ENCODE measurements at regions not wholly inside any gene's neighbourhood (a gene's known extent, or its start where the extent isn't known, plus 50 kb on each side); places are given as distances from the start of the nearest gene placed in this dataset.

- DNase-seq, result no peak
These were observed 168.2 kb upstream of the RAI14 start for GRCh38 chr5:34487956-34488355.

- no peak for DNase-seq
These were observed 167.1 kb upstream of the RAI14 start for GRCh38 chr5:34488984-34489383.

- DNase-seq, result no peak
These were observed 165.4 kb upstream of the RAI14 start for GRCh38 chr5:34490506-34491250.

DNA sequence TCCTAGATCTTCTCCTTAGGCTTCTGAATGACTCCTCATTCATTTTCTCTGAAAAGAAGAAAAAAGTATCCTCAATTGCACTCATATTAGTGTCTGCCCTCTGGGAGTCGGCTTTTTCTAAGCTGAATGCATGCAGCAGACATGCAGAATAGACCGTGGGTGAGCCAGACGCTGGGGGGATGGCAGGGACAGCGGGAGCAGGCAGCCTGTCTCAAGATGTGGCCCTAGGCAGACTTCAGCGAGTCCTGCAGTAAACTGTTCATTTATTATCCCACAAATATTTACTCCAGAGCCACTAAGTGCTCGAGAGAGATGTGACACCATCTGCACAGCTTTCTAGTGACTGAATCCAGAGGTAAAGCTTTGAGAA, 164.9 kb upstream of the RAI14 start:
- DNase-seq, result no peak

DNA sequence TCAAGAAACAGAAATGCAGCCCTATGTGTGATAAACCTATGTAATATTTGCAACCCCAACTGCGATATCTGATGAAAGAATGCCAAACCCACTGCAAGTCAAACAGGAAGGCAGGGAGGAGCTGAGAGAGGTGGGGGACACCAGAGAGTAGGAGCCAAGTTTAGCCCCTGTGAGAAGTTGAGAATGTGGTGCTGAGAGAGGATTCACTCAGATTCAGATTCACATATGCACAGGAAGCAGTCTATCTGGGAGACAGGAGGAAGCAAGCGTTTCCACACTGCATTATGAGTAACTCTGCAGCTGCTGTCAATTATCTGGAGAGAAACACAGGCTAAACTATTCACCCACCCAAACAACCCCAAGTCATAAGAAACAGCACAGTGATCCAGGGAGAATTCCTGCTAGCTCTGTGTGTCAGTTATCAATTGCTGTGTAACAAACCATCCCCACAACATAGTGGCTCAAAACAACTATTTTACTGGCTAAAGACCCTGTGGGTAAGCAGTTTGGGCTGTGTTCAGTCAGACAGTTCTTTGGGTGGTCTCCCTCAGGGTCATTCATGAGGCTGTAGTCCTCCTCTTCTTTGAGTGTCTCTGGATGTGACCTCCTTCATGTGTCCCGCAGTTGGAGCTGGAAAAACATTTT, 161.9 kb upstream of the RAI14 start:
- no peak for DNase-seq

DNA sequence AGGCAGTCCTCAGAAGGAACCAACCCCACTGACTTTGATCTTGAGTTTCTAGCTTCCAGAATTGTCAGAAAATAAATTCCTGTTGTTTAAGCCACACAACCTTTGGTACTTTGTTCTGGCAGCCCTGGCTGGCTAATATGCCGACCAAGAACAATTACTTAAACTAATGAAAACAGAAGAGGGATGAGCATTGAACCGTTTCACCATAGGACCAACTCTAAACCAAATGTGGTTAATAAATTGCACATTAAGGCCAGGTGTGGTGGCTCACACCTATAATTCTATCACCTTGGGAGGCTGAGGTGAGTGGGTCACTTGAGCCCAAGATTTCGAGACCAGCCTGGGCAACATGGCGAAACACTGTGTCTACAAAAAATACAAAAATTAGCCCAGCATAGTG, 160.9 kb upstream of the RAI14 start:
- DNase-seq, result no peak

- no peak for DNase-seq
These were observed 159.9 kb upstream of the RAI14 start for GRCh38 chr5:34496260-34496691.

DNA sequence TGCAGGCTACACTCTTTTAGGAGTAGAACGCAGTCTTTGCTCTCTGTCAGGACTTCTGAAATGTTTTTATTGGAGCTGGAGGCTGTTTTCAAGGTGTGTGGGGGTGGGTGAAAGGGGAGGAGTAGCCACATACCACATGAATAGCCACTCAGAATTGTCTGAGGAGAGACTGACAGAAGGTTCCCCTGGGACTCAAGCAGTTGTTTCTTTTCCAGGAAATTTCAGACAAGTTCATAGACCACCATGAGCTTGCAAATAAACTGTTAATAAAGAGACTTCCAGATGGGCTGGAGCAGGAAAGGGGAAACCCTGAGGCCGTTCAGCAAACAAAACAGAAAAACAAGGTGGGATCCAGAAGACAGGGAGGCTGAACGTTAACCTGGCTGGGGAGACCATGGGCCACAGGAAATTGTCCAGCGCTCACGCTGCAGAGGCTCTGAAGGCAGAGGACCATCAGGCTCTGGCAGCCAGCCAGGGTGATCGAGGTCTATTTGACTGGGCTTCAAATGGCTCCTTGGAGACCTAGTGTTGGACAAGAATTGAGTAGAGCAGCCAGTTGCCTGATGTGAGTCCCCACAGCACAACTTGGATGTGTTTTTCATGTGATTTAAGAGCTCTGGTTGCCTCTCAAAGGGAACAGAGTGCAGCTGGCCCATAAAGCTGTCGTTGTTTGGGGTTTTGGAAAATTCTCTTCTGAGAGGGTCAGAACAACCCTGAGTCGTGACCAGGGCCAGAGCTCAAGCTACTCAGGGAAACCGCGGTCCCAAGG, 159.2 kb upstream of the RAI14 start:
- no peak for DNase-seq

GRCh38 chr5:34497470-34497808, 158.7 kb upstream of the RAI14 start:
- no peak for DNase-seq

DNA sequence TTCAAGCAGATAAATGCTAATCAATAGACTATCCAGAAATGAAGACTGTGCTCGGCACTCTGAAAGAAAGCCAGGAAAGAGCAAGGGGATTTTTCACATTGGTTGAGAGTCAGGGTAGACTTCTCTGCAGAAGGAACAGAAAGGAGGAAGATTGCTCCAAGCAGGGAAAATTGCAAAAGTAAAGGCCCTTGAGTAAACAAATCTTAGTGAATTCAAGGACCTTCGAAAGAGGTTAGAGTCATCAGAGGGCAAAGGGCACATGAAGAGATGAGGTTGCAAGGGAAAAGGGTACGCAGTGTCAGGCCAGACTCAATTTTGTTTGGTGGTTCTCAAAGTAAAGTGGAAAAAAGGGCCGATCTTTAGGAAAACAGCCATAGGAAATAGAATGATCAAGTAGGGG, 157.6 kb upstream of the RAI14 start:
- DNase-seq, result no peak

DNA sequence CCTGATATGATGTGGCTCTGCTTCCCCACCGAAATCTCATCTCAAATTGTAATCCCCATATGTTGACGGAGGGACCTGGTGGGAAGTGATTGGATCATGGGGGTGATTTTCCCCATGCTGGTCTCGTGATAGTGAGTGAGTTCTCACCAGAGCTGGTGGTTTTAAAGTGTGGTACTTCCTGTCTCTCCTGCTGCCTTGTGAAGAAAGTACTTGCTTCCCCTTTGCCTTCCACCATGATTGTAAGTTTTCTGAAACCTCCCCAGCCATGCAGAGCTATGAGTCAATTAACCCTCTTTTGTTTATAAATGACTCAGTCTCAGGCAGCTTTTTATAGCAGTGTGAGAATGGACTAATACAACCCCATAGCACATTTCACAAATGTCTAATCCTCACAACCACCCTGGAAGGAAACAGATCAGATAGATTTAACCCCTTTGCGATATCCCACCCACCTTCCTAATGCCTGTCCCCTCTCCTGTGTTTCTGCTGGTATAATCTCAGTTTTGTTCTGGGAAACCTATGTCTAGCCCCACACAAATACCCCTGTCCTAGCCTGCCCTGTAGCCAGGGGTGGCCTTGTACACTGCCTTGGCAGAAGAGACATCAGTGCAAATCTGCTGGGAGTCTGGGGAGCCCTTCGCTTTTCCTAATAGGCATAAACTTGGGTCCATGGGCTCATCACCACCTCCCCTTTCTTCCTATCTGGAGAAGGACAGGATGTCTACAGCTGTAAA, 157.0 kb upstream of the RAI14 start:
- DNase-seq, result no peak

GRCh38 chr5:34500236-34500847, 155.8 kb upstream of the RAI14 start:
- DNase-seq, result no peak

DNA sequence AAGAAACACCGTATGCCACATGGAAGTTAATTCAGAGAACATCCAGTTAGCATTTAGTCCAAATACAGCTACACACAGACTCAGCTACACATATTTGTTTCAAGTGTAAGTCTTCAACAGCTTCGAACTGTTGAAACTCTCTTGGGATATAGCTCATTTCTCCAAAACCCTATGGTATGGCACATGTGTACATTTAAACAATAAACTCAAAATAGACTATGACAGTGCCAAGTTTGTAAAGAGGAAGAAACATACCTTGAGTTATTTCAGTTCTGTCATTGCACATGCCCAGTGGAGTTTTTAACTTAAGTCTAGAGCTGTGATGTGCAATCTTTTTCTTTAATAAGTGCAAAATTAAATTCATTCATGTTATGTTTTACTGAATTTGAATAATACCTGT, 155.1 kb upstream of the RAI14 start:
- DNase-seq, result no peak

DNA sequence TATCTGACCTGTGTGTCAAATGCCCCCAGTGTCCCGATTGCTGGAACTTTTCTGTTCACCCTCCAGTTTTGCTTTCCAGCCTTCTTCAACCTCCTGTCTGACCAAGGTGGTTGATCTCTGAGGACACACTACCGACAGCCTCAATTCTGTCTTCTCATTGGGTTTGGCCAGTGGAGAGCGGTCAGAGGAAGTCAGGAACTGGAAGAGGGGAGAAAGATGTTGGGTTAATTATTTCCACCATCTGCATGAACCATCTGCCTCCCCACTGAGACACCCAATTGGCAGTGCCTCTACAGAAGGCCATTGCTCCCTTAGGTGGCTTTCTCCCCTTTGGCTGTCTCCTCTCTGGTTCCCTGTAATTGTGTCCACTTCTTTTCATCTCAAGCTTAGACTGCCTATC, 154.3 kb upstream of the RAI14 start:
- DNase-seq, result no peak

DNA sequence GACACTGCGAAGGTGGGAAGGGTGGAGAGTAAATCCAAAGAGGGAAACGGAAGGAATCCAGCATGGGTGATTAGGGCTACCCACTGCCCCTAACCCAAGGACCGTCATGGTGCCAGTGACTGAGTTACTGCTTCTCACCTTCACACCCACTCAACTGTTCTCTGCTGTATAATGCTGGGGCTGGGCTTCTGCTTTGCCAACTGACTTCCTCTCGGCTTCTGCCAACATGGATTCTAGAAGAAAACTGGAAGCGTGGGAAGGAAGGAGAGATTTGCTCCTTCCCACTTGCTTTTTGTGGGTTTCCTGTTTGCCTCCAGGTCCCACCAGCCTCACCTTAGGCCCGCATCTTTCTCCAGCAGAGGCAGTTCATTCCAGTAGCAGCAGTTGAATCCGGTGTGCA, 153.5 kb upstream of the RAI14 start:
- no peak for DNase-seq

GRCh38 chr5:34503379-34504253, 152.5 kb upstream of the RAI14 start:
- no peak for DNase-seq

- no peak for DNase-seq
These were observed 151.2 kb upstream of the RAI14 start for GRCh38 chr5:34504967-34505366.

- DNase-seq, result no peak
These were observed 150.4 kb upstream of the RAI14 start for GRCh38 chr5:34505731-34506130.

- DNase-seq, result no peak
These were observed 148.2 kb upstream of the RAI14 start for GRCh38 chr5:34507933-34508332.

DNA sequence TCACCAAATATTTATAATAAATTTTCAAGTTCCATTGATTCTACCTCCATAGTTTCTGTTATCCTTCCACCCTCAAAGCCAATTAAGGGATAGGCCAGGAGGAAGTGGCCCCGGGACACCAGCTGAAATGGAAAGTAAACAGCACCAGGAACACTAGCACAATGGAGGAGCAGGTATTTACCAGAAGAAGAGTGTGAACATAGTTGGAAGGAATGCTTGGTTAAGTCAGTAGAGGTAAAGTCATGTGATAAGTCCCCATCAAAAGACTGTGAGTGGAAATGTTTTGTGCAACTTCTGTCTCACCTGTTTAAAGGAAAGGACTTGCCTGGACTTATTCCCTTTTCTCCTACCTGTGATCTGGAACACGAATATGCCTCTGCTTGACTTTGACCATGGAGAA, 146.7 kb upstream of the RAI14 start:
- DNase-seq, result no peak

DNA sequence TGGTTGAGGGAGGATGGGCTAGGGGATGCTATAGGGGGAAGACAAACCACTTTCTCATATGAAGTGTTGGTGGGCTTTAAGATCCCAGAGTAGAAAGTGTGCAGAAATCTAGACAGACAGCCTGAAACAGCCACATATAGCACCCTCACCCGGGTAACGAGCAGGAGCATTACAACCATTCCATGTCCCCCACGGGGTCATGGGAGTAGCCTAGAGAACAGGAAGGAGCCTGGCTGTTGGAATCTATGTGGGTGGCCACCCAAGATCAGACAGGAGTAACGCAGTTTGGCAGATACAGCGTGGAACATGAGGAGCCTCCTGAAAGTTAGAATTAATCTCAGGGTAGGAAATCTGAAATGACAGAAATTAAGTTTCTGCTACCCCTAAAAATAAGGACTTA, 146.1 kb upstream of the RAI14 start:
- no peak for DNase-seq

GRCh38 chr5:34511063-34511462, 145.1 kb upstream of the RAI14 start:
- no peak for DNase-seq

All from 8988T (cell line).